H1 (cell line): ENCODE measurements at regions not wholly inside any gene's neighbourhood (a gene's known extent, or its start where the extent isn't known, plus 50 kb on each side); places are given as distances from the start of the nearest gene placed in this dataset.

Experiments
- CTCF ChIA-PET: fragments of 300-600 bp; sonication (Branson Sonifier 250); formaldehyde crosslinking; loops from one replicate; lab custom pipeline; 2021; ENCODE audit not compliant: partially characterized antibody; lab: Charles Lee
- POLR2A ChIA-PET: fragments of 300-600 bp; sonication (Branson Sonifier 250); formaldehyde crosslinking; loops from one replicate; lab custom pipeline; 2021; ENCODE audit warnings: inconsistent platforms; ENCODE audit not compliant: partially characterized antibody; lab: Charles Lee
- DNase-seq, 2 experiments: peaks; one replicate each; pipeline versions ENCODE4 v3.0.0 to v3.0.0-alpha.2; 2010 to 2022; ENCODE audit warnings: low spot score in 2 of 2, low read depth in 1 of 2, mixed read lengths in 1 of 2
- FAIRE-seq: peaks from 2 replicates; lab custom pipeline; 2011; peaks lifted over from hg19 to GRCh38; lab: Jason Lieb, UNC
- H2AFZ ChIP-seq: 2 replicates; pipeline ENCODE4 v1.8.1; 2012; ENCODE audit warnings: low read length, inconsistent platforms
- H2AK5ac ChIP-seq: 2 replicates; pipeline ENCODE4 v1.6.1; 2013; ENCODE audit warnings: low read depth, low read length
- H2BK120ac ChIP-seq: replicated peaks from 2 replicates; pipeline ENCODE3; 2013; ENCODE audit warnings: low read depth, low read length, inconsistent platforms
- H2BK12ac ChIP-seq: 2 replicates; pipeline ENCODE4 v1.6.1; 2013; ENCODE audit warnings: low read depth, low read length
- H2BK15ac ChIP-seq: 2 replicates; pipeline ENCODE4 v1.6.1; 2013; ENCODE audit warnings: low read length
- H2BK20ac ChIP-seq: 2 replicates; pipeline ENCODE4 v1.6.1; 2013; ENCODE audit warnings: low read length
- H2BK5ac ChIP-seq: 2 replicates; pipeline ENCODE4 v1.6.1; 2013; ENCODE audit warnings: low read depth, low read length
- H3K14ac ChIP-seq: 2 replicates; pipeline ENCODE4 v1.6.1; 2013; ENCODE audit warnings: inconsistent platforms; ENCODE audit not compliant: insufficient read length
- H3K18ac ChIP-seq: 2 replicates; pipeline ENCODE4 v1.6.1; 2013; ENCODE audit warnings: low read length; ENCODE audit errors: extremely low read depth
- H3K23ac ChIP-seq: 2 replicates; pipeline ENCODE4 v1.6.1; 2013; ENCODE audit warnings: inconsistent platforms; ENCODE audit not compliant: insufficient read length
- H3K23me2 ChIP-seq: 2 replicates; pipeline ENCODE4 v1.6.1; 2013; ENCODE audit warnings: low read depth, low read length
- H3K27ac ChIP-seq: 2 replicates; pipeline ENCODE4 v1.6.1; 2011; ENCODE audit warnings: low read depth, low read length, inconsistent platforms
- H3K27me3 ChIP-seq, 4 experiments: replicated peaks in 1 of 4; 1 replicate in 1 of 4; 2 replicates in 3 of 4; pipeline versions ENCODE4 v1.6.1 to v1.8.1; 2011 to 2013; ENCODE audit warnings: low read length in 3 of 4, mild to moderate bottlenecking in 3 of 4, inconsistent platforms in 2 of 4, mixed read lengths in 2 of 4, moderate library complexity in 1 of 4; ENCODE audit not compliant: control insufficient read depth in 3 of 4, insufficient read depth in 3 of 4; ENCODE audit errors: extremely low read depth in 1 of 4
- H3K36me3 ChIP-seq, 4 experiments: 2 replicates each; pipeline versions ENCODE4 v1.6.1 to v1.8.1; 2011 to 2013; ENCODE audit warnings: mild to moderate bottlenecking in 4 of 4, low read length in 3 of 4, moderate library complexity in 2 of 4, control low read depth in 1 of 4, inconsistent platforms in 1 of 4; ENCODE audit not compliant: insufficient read depth in 4 of 4, control insufficient read depth in 2 of 4
- H3K4ac ChIP-seq: replicated peaks from 2 replicates; pipeline ENCODE3; 2013; ENCODE audit warnings: low read length, low read depth, mixed read lengths, inconsistent platforms; ENCODE audit not compliant: insufficient read length
- H3K4me1 ChIP-seq, 4 experiments: replicated peaks in 1 of 4; 1 replicate in 1 of 4; 2 replicates in 3 of 4; pipeline versions ENCODE4 v1.6.1 to v1.8.1; 2011 to 2013; ENCODE audit warnings: low read length in 3 of 4, inconsistent platforms in 2 of 4, mixed read lengths in 1 of 4; ENCODE audit not compliant: insufficient read depth in 4 of 4, control insufficient read depth in 3 of 4
- H3K4me2 ChIP-seq, 2 experiments: 2 replicates each; pipeline versions ENCODE4 v1.6.1 to v1.8.1; 2011 to 2013; ENCODE audit warnings: low read depth in 2 of 2, low read length in 2 of 2, control low read depth in 1 of 2, inconsistent platforms in 1 of 2, mild to moderate bottlenecking in 1 of 2; ENCODE audit not compliant: insufficient read depth in 1 of 2
- H3K4me3 ChIP-seq, 4 experiments: fragments of 200-600, 300-600 bp in 1 of 4; sonication (generic), shearing (Covaris generic), sonication (Bioruptor Twin) in 1 of 4; 2 replicates each; pipeline versions ENCODE4 v1.5.1 to v1.8.1; 2011 to 2016; ENCODE audit warnings: low read length in 4 of 4, low read depth in 3 of 4, control low read depth in 2 of 4, inconsistent platforms in 2 of 4, mild to moderate bottlenecking in 2 of 4, mixed read lengths in 1 of 4, moderate library complexity in 1 of 4; ENCODE audit not compliant: insufficient read depth in 2 of 4; ENCODE audit errors: extremely low read depth in 1 of 4
- H3K56ac ChIP-seq: replicated peaks from 2 replicates; pipeline ENCODE3; 2013; ENCODE audit warnings: low read depth, mild to moderate bottlenecking, mixed read lengths, low read length, inconsistent platforms; ENCODE audit not compliant: insufficient read length
- H3K79me1 ChIP-seq: 2 replicates; pipeline ENCODE4 v1.6.1; 2013; ENCODE audit warnings: low read depth, low read length, control low read depth
- H3K79me2 ChIP-seq, 2 experiments: 2 replicates each; pipeline versions ENCODE4 v1.6.1 to v1.8.1; 2012 to 2013; ENCODE audit warnings: low read length in 2 of 2, mild to moderate bottlenecking in 2 of 2, inconsistent platforms in 1 of 2; ENCODE audit not compliant: insufficient read depth in 2 of 2, control insufficient read depth in 1 of 2
- H3K9ac ChIP-seq, 4 experiments: replicated peaks in 1 of 4; 1 replicate in 1 of 4; 2 replicates in 3 of 4; pipeline versions ENCODE4 v1.6.1 to v1.8.1; 2011 to 2013; ENCODE audit warnings: low read depth in 3 of 4, low read length in 3 of 4, control low read depth in 2 of 4, mild to moderate bottlenecking in 2 of 4, moderate library complexity in 2 of 4, inconsistent platforms in 1 of 4; ENCODE audit errors: extremely low read depth in 1 of 4
- H3K9me3 ChIP-seq, 2 experiments: 2 replicates each; pipeline versions ENCODE4 v1.6.1 to v1.8.1; 2012 to 2013; ENCODE audit warnings: mild to moderate bottlenecking in 2 of 2, moderate library complexity in 2 of 2, control low read depth in 1 of 2, inconsistent platforms in 1 of 2, low read depth in 1 of 2, low read length in 1 of 2, mixed read lengths in 1 of 2; ENCODE audit not compliant: insufficient read depth in 2 of 2
- H4K20me1 ChIP-seq, 2 experiments: replicated peaks in 1 of 2; 2 replicates each; pipeline versions ENCODE3 to v1.8.1; 2011 to 2013; ENCODE audit warnings: inconsistent platforms in 2 of 2, low read length in 2 of 2, mild to moderate bottlenecking in 1 of 2; ENCODE audit not compliant: insufficient read depth in 2 of 2, control insufficient read depth in 1 of 2
- H4K5ac ChIP-seq: 2 replicates; pipeline ENCODE4 v1.6.1; 2013; ENCODE audit warnings: low read length, low read depth, mixed read lengths, inconsistent platforms; ENCODE audit not compliant: insufficient read length
- H4K8ac ChIP-seq: 2 replicates; pipeline ENCODE4 v1.8.0; 2013; ENCODE audit warnings: mild to moderate bottlenecking, moderate library complexity, low read length, inconsistent platforms; ENCODE audit not compliant: insufficient read depth; ENCODE audit errors: extremely low read depth
- H4K91ac ChIP-seq: replicated peaks from 2 replicates; pipeline ENCODE3; 2013; ENCODE audit warnings: low read length, mixed read lengths, inconsistent platforms; ENCODE audit not compliant: insufficient read length
- CEBPB ChIP-seq: IDR thresholded peaks from 2 replicates; pipeline ENCODE4 v1.6.1; 2012; ENCODE audit warnings: low read depth, low read length
- GTF2F1 ChIP-seq: IDR thresholded peaks from 2 replicates; pipeline ENCODE4 v1.6.1; 2012; ENCODE audit warnings: low read depth, low read length, improper control_type of control experiment, borderline replicate concordance
- HDAC6 ChIP-seq: IDR thresholded peaks from one replicate; pipeline ENCODE4 v1.7.1; 2012; ENCODE audit warnings: low read depth, mild to moderate bottlenecking, inconsistent platforms, low read length, moderate library complexity
- KDM5A ChIP-seq: fragments of 200-600 bp; IDR thresholded peaks from 2 replicates; pipeline ENCODE4 v1.7.1; 2012; ENCODE audit warnings: mild to moderate bottlenecking, low read length, inconsistent platforms, mixed read lengths
- MAFK ChIP-seq: IDR thresholded peaks from 2 replicates; pipeline ENCODE4 v1.6.1; 2012; ENCODE audit warnings: low read depth, mild to moderate bottlenecking, improper control_type of control experiment, low read length
- NRF1 ChIP-seq: IDR thresholded peaks from 2 replicates; pipeline ENCODE4 v1.6.1; 2011; ENCODE audit warnings: mild to moderate bottlenecking, low read depth, low read length, improper control_type of control experiment
- RBBP5 ChIP-seq: IDR thresholded peaks from 2 replicates; pipeline ENCODE4 v1.7.1; 2012; ENCODE audit warnings: low read depth, mild to moderate bottlenecking, inconsistent platforms, low read length, moderate library complexity, borderline replicate concordance
- RFX5 ChIP-seq: IDR thresholded peaks from 2 replicates; pipeline ENCODE4 v1.6.1; 2011; ENCODE audit warnings: low read depth, low read length, improper control_type of control experiment, borderline replicate concordance
- SIN3A ChIP-seq, 2 experiments: IDR thresholded peaks in 1 of 2; conservative IDR thresholded peaks in 1 of 2; 2 replicates each; pipeline ENCODE4 v1.6.1; 2011 to 2012; ENCODE audit warnings: low read length in 2 of 2, improper control_type of control experiment in 1 of 2, low read depth in 1 of 2, mild to moderate bottlenecking in 1 of 2
- SP1 ChIP-seq: IDR thresholded peaks from 2 replicates; pipeline ENCODE4 v1.6.1; 2011; ENCODE audit warnings: low read depth, low read length
- YY1 ChIP-seq: IDR thresholded peaks from 2 replicates; pipeline ENCODE4 v1.6.1; 2011; ENCODE audit warnings: low read depth, mild to moderate bottlenecking, low read length
- ZNF274 ChIP-seq: IDR thresholded peaks from 2 replicates; pipeline ENCODE4 v1.7.0; 2012; ENCODE audit warnings: low read length, borderline replicate concordance; ENCODE audit errors: extremely low read depth
- WGBS, 2 experiments: shearing (Covaris generic) in 1 of 2; methylation state at CpG; one replicate each; pipeline versions ENCODE4 v1.1.6 to v1.1.7; 2013 to 2015; ENCODE audit warnings: low lambda C conversion rate in 2 of 2, mixed read lengths in 2 of 2, inconsistent platforms in 1 of 2, low coverage in 1 of 2, missing lambda C conversion rate in 1 of 2; ENCODE audit not compliant: insufficient replicate concordance in 2 of 2, insufficient coverage in 1 of 2, insufficient read length in 1 of 2; ENCODE audit errors: extremely low coverage in 1 of 2, missing lambda C conversion rate in 1 of 2; 5-methylcytosine and 5-hydroxymethylcytosine counted together
- TF ChIP-seq, protein P1 (sequence below): IDR thresholded peaks from 2 replicates; pipeline ENCODE4 v1.6.1; 2011; ENCODE audit warnings: low read depth, mild to moderate bottlenecking, low read length; ENCODE audit not compliant: insufficient read depth
- TF ChIP-seq, protein P2 (sequence below): IDR thresholded peaks from 2 replicates; pipeline ENCODE4 v1.6.1; 2012; ENCODE audit warnings: inconsistent platforms

DNA sequence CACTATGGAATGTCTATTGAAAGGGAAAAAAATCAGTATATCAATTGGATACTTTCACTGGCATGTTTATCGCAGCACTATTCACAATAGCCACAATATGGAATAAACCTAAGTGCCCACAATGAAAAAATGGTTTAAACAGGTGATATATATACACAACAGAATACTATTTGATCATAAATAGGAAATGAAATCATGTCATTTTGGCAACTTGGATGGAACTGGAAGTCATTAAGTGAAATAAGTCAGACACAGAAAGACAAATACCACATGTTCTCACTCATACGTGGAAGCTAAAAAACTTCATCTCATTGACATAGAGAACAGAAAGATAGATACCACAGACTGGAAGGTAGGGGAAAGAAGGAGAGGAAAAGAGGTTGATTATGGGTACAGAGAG, 471.6 kb upstream of the FTMT start:
- H2BK5ac ChIP-seq: no peak overlapping the region

More for the DNA sequence above, 471.6 kb upstream of the FTMT start:
- Histone ChIP-seq H3K4ac (no peak overlapping the region), H3K79me2 (no peaks in the 10 kb centered on the region), H3K14ac (no peak overlapping the region), H2AK5ac (no peak overlapping the region), H3K23me2 (no peaks in the 10 kb centered on the region), H2BK20ac (no peak overlapping the region), H3K4me3 (no peak overlapping the region), H3K27ac (no peak overlapping the region), H4K5ac (no peak overlapping the region), H3K56ac (no peak overlapping the region), H3K4me1 (no peaks in the 10 kb centered on the region), H2AFZ (no peak overlapping the region), H3K79me1 (no peaks in the 10 kb centered on the region), H3K9me3 (no peaks in the 10 kb centered on the region), H3K4me2 (no peak overlapping the region), H4K20me1 (no peaks in the 10 kb centered on the region), H3K18ac (no peak overlapping the region), H3K36me3 (no peaks in the 10 kb centered on the region), H3K9ac (no peak overlapping the region), H3K23ac (no peak overlapping the region), H4K91ac (no peak overlapping the region), H2BK120ac (no peak overlapping the region), H3K27me3 (no peaks in the 10 kb centered on the region), H2BK12ac (no peak overlapping the region), H4K8ac (no peak overlapping the region), H2BK15ac (no peak overlapping the region)
- 100% methylated on average over 2 of the region's 2 CpGs; no CpG with 5 or more reads in 1 of the 2 experiments for WGBS, 2 experiments
- TF ChIP-seq SIN3A (conservative IDR thresholded peaks at IDR 0.05 in 1 of 2, IDR thresholded peaks at IDR 0.05 in 1 of 2; ENCODE audit: low read depth in 1 of 2, low read length in 2 of 2): no peak
- TF ChIP-seq SP1: no peak
- no peak for TF ChIP-seq RFX5
- no peak for TF ChIP-seq NRF1
- TF ChIP-seq, protein P1, sequence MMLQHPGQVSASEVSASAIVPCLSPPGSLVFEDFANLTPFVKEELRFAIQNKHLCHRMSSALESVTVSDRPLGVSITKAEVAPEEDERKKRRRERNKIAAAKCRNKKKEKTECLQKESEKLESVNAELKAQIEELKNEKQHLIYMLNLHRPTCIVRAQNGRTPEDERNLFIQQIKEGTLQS: no peak
- no peak for TF ChIP-seq KDM5A
- TF ChIP-seq YY1: no peak
- TF ChIP-seq, protein P2, sequence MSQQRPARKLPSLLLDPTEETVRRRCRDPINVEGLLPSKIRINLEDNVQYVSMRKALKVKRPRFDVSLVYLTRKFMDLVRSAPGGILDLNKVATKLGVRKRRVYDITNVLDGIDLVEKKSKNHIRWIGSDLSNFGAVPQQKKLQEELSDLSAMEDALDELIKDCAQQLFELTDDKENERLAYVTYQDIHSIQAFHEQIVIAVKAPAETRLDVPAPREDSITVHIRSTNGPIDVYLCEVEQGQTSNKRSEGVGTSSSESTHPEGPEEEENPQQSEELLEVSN: no peak
- TF ChIP-seq HDAC6: no peak
- no peak for TF ChIP-seq ZNF274
- no peak for TF ChIP-seq MAFK
- no peak for TF ChIP-seq RBBP5
- TF ChIP-seq CEBPB: no peak
- TF ChIP-seq GTF2F1: no peak
- DNase-seq (no peak), FAIRE-seq (no peak)
- ChIA-PET CTCF (interaction anchor here (0.7 kb wide), 1 partner anchor 68 kb away, joined by 3 read pairs; no protein-coding TSS in a partner anchor), POLR2A (no interaction called here)
